PC-3 (cell line): ENCODE measurements at regions not wholly inside any gene's neighbourhood (a gene's known extent, or its start where the extent isn't known, plus 50 kb on each side); places are given as distances from the start of the nearest gene placed in this dataset.

ENCODE experiments used
- ATAC-seq: fragments of 200-7000 bp; cut with Tn5 transposase; 2 replicates; pipeline ENCODE4 v1.9.1; 2020; ENCODE audit warnings: mild to moderate bottlenecking, moderate library complexity
- BruUV-seq: library from RNA; stranded (reverse); fragments of 400-500 nt; replicated peaks from 2 replicates; lab custom pipeline; 2021; lab: Mats Ljungman, UMichigan
- CTCF ChIA-PET: fragments of 300-600 bp; sonication (Branson Sonifier 250); formaldehyde crosslinking; loops from one replicate; lab custom pipeline; 2022; ENCODE audit warnings: antibody characterized with exemption; lab: Charles Lee
- POLR2A ChIA-PET: fragments of 300-600 bp; sonication (Branson Sonifier 250); formaldehyde crosslinking; loops from one replicate; lab custom pipeline; 2022; ENCODE audit warnings: antibody characterized with exemption; ENCODE audit not compliant: unreplicated experiment; lab: Charles Lee
- DNase-seq: peaks from one replicate; pipeline ENCODE4 v3.0.0-alpha.2; 2015
- H2AFZ ChIP-seq: fragments of 300-600 bp; sonication (generic); 2 replicates; pipeline ENCODE4 v1.6.0; 2016; ENCODE audit warnings: antibody characterized with exemption, low read length
- H3F3A ChIP-seq: fragments of 300-600 bp; sonication (generic); one replicate; pipeline ENCODE4 v1.6.0; 2017; ENCODE audit warnings: antibody characterized with exemption, low read length, control low read depth, mild to moderate bottlenecking; ENCODE audit not compliant: unreplicated experiment
- H3K27ac ChIP-seq: fragments of 300-600 bp; sonication (generic); 2 replicates; pipeline ENCODE4 v1.5.1; 2016; ENCODE audit warnings: mild to moderate bottlenecking, low read length
- H3K27me3 ChIP-seq: fragments of 300-600 bp; sonication (generic); 2 replicates; pipeline ENCODE4 v1.6.1; 2016; ENCODE audit warnings: low read length, mixed read lengths
- H3K36me3 ChIP-seq: fragments of 300-600 bp; sonication (generic); 2 replicates; pipeline ENCODE4 v1.6.1; 2016; ENCODE audit warnings: low read depth, mixed run types, low read length, mixed read lengths
- H3K4me1 ChIP-seq: fragments of 300-600 bp; sonication (generic); 2 replicates; pipeline ENCODE4 v1.5.1; 2016; ENCODE audit warnings: low read length; ENCODE audit not compliant: insufficient read depth
- H3K4me2 ChIP-seq: fragments of 300-600 bp; sonication (generic); 2 replicates; pipeline ENCODE4 v1.6.0; 2016; ENCODE audit warnings: low read length
- H3K4me3 ChIP-seq: fragments of 300-600 bp; sonication (generic); 2 replicates; pipeline ENCODE4 v1.5.1; 2016; ENCODE audit warnings: mild to moderate bottlenecking, low read length, mixed read lengths
- H3K79me2 ChIP-seq: fragments of 300-600 bp; sonication (generic); 2 replicates; pipeline ENCODE4 v1.6.1; 2017; ENCODE audit warnings: low read length, mixed read lengths
- H3K9ac ChIP-seq: fragments of 300-600 bp; sonication (generic); 2 replicates; pipeline ENCODE4 v1.6.0; 2016; ENCODE audit warnings: mild to moderate bottlenecking, low read length
- H3K9me2 ChIP-seq: fragments of 300-600 bp; sonication (generic); replicated peaks from 2 replicates; pipeline ENCODE4 v1.6.1; 2016; ENCODE audit warnings: mixed run types, low read length, mixed read lengths
- H3K9me3 ChIP-seq: fragments of 300-600 bp; sonication (generic); 2 replicates; pipeline ENCODE4 v1.6.1; 2016; ENCODE audit warnings: low read length, mixed read lengths
- H4K20me1 ChIP-seq: fragments of 300-600 bp; sonication (generic); 2 replicates; pipeline ENCODE4 v1.6.1; 2016; ENCODE audit warnings: low read length, mixed read lengths
- CTCF ChIP-seq: fragments of 300-600 bp; sonication (generic); conservative IDR thresholded peaks from 2 replicates; pipeline ENCODE4 v1.5.1; 2017; ENCODE audit warnings: antibody characterized with exemption, low read depth, mild to moderate bottlenecking, low read length
- EZH2 ChIP-seq: fragments of 300-600 bp; sonication (generic); IDR thresholded peaks from one replicate; pipeline ENCODE4 v1.6.1; 2017; ENCODE audit warnings: antibody characterized with exemption, mild to moderate bottlenecking, low read length; ENCODE audit not compliant: unreplicated experiment
- EZH2phosphoT487 ChIP-seq: fragments of 300-600 bp; sonication (generic); IDR thresholded peaks from 2 replicates; pipeline ENCODE4 v1.6.1; 2018; ENCODE audit warnings: mild to moderate bottlenecking, antibody characterized with exemption, low read length, borderline replicate concordance
- intact Hi-C: fragments of 100-400 bp; cut with micrococcal nuclease; formaldehyde crosslinking; loops from 2 replicates; pipeline ENCODE4 v1.9.0; 2023

GRCh38 chr6:159102373-159103160 lies 57.8 kb upstream of the TAGAP start:
- no peak for TF ChIP-seq EZH2
- intact Hi-C loops, result loop anchor here (10.0 kb wide), 1 partner anchor 398 kb away; no protein-coding TSS in a partner anchor
- DNase-seq (no peak), ATAC-seq (no peak)
- H3K27ac ChIP-seq, result no peak overlapping the region
- H3K36me3 ChIP-seq, result no peaks in the 10 kb centered on the region
- H3K27me3 ChIP-seq, result no peaks in the 10 kb centered on the region
- no TSS peak for BruUV-seq
- H3F3A ChIP-seq, result no peaks in the 10 kb centered on the region
- H2AFZ ChIP-seq, result no peak overlapping the region
- H3K4me3 ChIP-seq, result no peak overlapping the region
- H3K4me1 ChIP-seq, result no peaks in the 10 kb centered on the region
- ChIA-PET POLR2A (no interaction called here), CTCF (no interaction called here)
- no peaks in the 10 kb centered on the region for H3K9me2 ChIP-seq
- no peaks in the 10 kb centered on the region for H4K20me1 ChIP-seq
- H3K79me2 ChIP-seq, result no peaks in the 10 kb centered on the region
- H3K9ac ChIP-seq, result no peak overlapping the region
- no peak overlapping the region for H3K4me2 ChIP-seq
- H3K9me3 ChIP-seq, result no peaks in the 10 kb centered on the region

GRCh38 chr6:159101656-159102055 lies 56.9 kb upstream of the TAGAP start:
- CTCF ChIA-PET, result interaction anchor here (0.5 kb wide), 1 partner anchor 91 kb away, joined by 4 read pairs; no protein-coding TSS in a partner anchor
- no peak overlapping the region for H3K9ac ChIP-seq
- H3K9me3 ChIP-seq, result no peaks in the 10 kb centered on the region
- BruUV-seq, result no TSS peak
- no peak overlapping the region for H3K27ac ChIP-seq
- H3K4me2 ChIP-seq, result no peak overlapping the region
- no peaks in the 10 kb centered on the region for H3K36me3 ChIP-seq
- no peak overlapping the region for H2AFZ ChIP-seq
- TF ChIP-seq CTCF, result no peak
- TF ChIP-seq EZH2phosphoT487, result no peak
- TF ChIP-seq EZH2, result no peak
- intact Hi-C loops, result loop anchor here (10.0 kb wide), 1 partner anchor 397 kb away; no protein-coding TSS in a partner anchor
- no peaks in the 10 kb centered on the region for H4K20me1 ChIP-seq
- no peaks in the 10 kb centered on the region for H3K79me2 ChIP-seq
- H3F3A ChIP-seq, result no peaks in the 10 kb centered on the region
- H3K4me3 ChIP-seq, result no peak overlapping the region
- ATAC-seq (no peak), DNase-seq (no peak)
- no peaks in the 10 kb centered on the region for H3K9me2 ChIP-seq
- no peaks in the 10 kb centered on the region for H3K27me3 ChIP-seq
- POLR2A ChIA-PET, result no interaction called here
- no peaks in the 10 kb centered on the region for H3K4me1 ChIP-seq

GRCh38 chr6:159100395-159101182 lies 55.8 kb upstream of the TAGAP start:
- BruUV-seq, result no TSS peak
- Histone ChIP-seq H3K4me3 (no peak overlapping the region), H3K27me3 (no peaks in the 10 kb centered on the region), H3K79me2 (no peaks in the 10 kb centered on the region), H3K27ac (no peak overlapping the region), H3K4me2 (no peak overlapping the region), H2AFZ (no peak overlapping the region), H3K4me1 (no peaks in the 10 kb centered on the region), H3F3A (no peaks in the 10 kb centered on the region), H4K20me1 (no peaks in the 10 kb centered on the region), H3K9me2 (no peaks in the 10 kb centered on the region), H3K9me3 (no peaks in the 10 kb centered on the region), H3K36me3 (no peaks in the 10 kb centered on the region), H3K9ac (no peak overlapping the region)
- intact Hi-C loops, result loop anchor here (10.0 kb wide), 1 partner anchor 396 kb away; no protein-coding TSS in a partner anchor
- CTCF ChIA-PET, result no interaction called here
- ATAC-seq (no peak), DNase-seq (no peak)
- TF ChIP-seq CTCF, result no peak
- TF ChIP-seq EZH2phosphoT487, result no peak
- TF ChIP-seq EZH2, result no peak
- POLR2A ChIA-PET, result no interaction called here
